Stimulated activated CD4-positive, alpha-beta T cell treated with anti-CD3 and anti-CD28 coated beads, Interleukin-4, amount 100 ng/mL, for 48 hours (primary cell): ENCODE measurements at regions not wholly inside any gene's neighbourhood (a gene's known extent, or its start where the extent isn't known, plus 50 kb on each side); places are given as distances from the start of the nearest gene placed in this dataset.

Experiments used
- DNase-seq, 2 donors: peaks; one replicate each; pipeline ENCODE4 v3.0.0-alpha.2; 2020; ENCODE audit warnings: low read depth in 2 of 2

DNA sequence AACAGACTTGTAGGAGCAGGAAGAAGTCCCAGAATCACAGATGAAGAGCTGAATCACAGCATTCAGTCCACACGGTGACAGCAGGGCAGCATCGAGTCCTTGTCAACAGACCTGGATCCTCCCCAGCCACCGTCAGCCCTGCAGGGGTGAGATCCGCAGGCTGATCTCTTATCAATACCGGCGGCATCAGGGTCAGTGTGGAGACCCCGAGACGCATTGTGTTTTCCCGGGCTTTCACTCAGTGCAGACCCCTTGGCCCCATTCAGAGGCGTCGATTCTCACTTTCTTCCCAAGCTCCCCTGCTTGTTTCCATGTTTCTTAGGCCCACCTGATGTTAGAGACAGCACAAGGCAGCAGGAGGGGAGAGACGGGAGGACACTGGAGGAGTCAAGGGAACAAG lies 609.6 kb downstream of the PTPRU start:
- DNase-seq, result no peak

DNA sequence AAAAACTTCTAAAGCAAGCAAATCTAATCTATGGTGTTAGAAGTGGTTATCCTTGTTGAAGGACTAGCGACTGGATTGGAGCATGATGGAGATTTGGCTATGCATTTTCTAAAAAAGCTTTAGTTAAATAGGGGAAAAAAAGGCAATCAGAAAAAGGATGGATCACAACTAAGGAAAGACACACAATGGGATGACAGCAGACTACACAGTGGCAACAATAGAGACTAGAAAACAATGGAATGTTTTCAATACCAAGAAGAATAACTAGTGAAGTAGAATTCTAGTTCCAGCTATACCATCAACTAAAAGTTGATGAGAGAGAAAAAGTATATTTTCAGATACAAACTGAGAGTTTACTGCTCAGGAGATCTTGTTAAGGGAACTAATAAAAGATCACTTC lies 605.8 kb downstream of the PTPRU start:
- no peak for DNase-seq

DNA sequence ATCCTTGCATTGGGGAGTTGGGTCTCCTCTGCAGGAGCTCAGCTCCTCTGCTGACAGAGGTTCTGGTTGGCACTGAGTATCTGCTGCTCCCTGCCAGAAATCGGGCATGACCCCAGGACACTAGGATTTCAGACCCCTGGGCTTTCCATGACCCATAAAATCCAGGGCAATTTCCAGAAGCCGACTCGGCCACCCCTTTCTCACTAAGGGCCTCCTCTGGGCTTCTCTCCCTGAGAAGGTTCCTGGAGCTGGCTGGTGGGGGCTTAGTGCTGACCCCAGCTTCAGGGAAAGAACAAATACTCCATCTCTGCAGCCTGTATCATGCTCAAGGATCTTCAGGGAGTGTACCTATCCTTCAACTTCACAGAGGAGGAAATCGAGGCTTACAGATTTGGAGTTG lies 603.4 kb downstream of the PTPRU start:
- DNase-seq, result no peak

DNA sequence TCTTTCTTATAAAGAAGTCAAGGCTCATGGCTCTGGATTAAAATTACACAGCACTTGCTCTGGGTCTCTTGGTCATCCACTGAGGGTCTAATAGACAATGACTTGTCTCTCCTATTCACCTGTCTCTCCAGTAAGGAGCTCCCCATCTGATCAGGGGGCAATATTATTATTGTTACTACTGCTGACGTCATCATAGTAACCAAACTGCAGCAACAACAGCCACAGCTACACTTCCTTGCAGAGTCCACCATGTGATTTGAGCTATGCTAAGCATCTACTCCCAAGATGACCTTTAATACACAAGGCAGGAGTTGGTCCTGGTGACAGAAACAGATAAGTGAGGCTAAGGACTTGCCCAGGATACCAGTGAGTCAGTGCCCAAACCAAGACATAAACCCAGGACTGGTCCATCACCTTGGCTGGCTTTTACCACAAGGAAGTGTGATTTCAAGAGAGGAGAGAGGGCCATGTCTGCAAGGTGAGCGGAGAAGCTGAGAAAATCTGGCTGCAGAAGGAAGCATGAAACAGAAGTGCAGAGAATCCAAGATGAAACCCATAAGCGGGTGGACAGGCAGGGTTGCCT lies 602.5 kb downstream of the PTPRU start:
- no peak for DNase-seq

DNA sequence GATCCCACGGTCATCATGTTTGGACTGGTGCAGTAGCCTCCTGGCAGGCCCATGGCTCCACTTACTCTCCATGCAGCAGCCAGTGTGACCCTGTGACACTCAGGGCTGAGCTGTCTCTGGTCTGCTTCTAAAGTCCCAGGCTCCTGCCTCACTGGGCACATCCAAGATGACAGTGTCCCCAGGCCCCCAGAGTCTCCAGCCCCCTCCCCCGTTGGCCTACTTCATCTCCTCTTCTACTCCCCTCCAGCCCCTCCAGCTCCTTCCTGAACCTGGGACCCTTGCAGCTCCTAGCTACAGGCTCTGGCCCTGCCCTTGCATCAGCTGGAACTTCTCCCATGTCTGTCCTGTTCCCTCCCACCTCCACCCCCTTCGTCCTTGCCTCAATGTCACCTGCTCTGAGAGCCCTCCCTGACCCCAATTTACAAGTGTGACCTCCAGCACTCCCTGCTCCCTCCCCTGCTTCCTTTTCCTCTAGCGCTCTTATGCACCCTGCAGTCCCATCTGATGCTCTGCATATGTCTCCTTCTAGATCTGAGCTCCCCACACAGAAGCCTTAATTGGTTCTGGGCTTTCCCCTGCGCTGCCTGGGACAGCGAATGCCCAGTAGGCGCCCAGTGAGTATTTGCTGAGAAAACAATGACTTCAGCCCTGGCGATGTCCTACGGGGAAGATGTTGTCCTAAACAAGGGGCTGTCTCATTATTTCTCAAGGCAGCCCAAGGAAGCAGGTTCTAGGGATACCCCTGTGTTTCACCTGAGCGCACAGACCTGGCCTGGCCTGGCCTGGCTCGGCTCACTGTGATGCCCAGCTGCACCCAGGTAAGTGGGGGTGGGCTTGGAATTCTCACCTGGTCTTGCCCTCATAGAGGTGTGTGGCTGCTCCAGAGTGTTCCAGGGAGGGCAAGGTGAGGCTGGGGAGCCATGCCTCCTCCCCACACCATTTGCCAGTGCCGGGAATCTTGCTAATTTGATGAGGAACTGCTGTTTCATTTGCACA lies 600.6 kb downstream of the PTPRU start:
- no peak for DNase-seq

DNA sequence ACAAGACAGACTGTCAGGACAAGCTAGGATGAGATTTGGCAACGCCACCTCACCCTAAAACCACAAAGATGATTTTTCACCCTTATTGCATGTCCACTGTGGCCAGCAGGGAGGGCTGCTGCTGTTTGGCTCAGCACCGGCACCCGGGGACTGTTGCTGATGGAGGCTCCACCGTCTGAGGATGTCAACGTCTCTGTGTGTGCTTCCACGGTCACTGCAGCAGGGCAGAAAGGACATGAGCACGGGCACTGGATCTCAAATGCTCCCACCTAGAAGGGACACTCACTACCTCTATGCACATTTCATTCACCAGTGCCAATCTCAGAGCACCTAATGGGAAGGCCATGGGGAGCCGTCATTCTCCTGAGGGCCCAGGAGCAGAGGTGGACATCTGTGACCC lies 599.6 kb downstream of the PTPRU start:
- DNase-seq, result no peak

DNA sequence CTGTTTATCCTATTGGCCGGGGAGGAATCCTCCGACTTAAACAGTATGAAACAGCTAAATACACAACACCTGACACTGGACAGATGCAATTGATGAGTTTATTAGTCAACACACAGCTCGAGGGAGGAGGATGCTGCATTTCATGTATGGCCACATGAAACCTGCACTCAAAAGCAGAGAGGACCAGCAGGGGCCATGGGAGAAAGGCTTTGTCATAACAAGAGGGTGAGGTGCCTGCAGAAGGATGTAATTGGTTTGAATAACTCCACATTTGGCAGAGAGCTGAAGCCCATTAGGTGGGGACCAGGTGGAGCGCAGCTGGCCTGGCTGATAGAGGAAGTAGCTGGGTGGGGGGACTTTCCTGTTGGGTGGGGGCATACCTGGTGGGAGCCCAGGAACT lies 599.1 kb downstream of the PTPRU start:
- DNase-seq, result no peak

DNA sequence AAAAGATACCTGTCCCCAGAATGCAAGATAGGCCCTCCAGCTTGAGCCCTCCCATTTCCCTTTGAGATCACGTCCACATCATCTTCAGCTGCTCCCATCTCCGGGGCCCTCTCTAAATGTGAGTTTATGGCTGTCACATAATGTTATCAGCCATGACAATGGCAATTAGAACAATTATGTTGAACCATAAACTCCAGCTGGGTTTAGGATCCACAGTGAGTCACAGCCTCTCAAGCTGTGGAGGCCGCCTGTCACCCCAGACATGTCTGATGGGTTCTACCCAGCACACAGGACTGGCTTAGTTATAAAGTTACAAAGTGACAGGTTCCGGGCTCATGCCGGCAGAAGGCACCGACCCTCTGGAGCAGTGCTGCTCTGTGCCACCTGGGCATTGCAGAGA lies 597.3 kb downstream of the PTPRU start:
- no peak for DNase-seq

DNA sequence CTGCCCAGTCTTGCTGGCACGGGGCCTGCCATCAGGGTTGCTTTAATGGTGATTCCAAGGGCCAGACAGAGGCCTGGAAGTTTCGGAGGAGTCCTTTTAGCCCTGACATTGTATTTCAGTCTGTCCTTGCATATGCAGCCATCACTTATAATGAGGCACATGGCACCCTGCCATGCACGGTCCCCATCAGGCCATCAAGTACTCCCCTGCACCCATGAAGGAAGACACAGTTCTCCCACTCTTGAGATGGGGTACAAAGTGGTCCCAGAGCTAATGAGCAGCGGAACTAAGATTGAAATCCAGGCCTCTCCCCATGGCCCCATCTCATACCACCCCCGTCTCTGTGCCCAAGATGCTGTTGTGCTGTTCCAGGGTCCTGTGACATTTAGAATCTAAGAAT lies 596.6 kb downstream of the PTPRU start:
- no peak for DNase-seq

DNA sequence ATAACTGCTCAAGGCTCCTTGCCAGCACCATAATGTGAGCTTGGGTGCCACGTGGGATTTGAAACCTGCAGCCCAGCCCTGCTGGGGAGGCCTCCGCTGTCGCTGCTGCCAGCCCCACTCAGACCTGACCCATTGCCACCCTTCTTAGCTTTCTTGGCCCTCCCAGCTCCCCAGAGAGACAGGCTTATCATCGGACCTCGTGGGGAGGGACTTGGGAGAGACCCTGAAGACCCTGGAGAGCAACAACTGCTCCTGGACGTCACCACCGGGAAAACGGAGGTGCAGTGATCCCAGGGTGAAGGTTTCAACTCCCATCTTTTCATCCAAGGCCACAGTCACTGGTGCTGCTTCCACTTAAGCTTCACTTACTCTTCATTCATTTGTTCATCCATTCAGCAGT lies 596.1 kb downstream of the PTPRU start:
- DNase-seq, result no peak

DNA sequence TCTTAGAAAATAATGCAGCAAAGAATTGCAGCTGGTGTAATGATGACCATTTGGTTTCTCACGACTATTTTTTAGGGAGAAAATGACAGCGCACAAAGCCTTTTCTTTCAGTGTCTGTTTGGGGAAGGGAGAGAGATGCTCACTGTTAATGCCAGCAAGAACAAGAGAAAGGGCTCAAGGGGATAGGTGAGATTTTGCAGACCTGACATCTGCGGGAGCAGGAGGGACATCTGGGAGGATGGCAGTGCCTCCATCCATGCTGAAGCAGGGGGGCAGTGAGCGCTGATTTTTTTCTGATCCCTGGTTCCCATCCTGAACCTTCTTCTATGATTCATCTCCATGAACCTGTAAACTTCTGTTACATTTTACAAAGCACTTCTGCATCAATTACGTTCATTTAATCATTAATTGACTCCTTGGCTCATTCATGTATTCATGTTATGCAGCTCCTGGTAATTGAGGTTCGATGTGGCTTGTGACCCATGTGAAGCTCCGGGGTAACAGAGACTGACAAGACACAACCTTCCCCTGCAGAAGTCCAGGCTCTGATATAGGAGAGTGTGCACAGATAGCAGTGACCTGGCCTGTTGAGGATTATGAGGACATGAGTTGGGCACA lies 595.3 kb downstream of the PTPRU start:
- no peak for DNase-seq

DNA sequence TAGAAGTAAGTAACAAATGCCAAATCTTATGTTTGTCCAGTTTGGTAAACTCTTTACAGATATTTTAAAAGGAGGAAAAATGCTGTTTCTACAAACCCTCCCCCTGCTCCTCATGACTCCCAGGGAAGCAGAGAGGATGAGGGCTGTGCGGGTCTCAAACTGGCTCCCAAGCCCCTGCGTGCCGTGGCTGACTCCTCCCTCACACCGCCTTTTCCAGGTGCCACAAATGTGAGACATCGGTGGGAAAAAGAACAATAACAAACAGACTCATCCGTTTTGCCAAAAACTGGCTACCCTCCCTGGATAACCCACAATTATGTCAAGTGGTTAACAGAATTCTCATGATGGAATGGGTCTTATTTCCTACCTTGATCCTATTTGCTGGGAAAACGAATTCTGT lies 594.6 kb downstream of the PTPRU start:
- DNase-seq, result no peak

DNA sequence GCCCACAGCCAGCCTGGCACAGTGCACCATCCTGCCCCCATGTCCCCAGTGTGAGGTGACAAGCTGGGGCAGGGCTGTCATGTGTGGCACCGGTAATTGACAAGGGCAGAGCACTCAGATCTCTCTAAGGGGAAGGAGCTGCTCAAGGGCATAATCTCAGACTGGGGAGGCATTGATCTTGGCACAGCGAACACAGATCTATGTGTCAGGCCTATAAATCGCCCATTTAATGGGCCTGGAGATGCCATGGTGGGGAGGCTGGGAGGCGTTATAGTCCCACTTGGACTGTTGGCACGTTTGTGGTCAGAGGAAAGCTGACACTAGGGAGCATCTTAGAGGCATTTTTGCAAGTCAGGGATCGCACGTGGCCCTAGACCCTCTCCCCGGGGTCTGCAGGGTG lies 594.1 kb downstream of the PTPRU start:
- DNase-seq, result no peak

DNA sequence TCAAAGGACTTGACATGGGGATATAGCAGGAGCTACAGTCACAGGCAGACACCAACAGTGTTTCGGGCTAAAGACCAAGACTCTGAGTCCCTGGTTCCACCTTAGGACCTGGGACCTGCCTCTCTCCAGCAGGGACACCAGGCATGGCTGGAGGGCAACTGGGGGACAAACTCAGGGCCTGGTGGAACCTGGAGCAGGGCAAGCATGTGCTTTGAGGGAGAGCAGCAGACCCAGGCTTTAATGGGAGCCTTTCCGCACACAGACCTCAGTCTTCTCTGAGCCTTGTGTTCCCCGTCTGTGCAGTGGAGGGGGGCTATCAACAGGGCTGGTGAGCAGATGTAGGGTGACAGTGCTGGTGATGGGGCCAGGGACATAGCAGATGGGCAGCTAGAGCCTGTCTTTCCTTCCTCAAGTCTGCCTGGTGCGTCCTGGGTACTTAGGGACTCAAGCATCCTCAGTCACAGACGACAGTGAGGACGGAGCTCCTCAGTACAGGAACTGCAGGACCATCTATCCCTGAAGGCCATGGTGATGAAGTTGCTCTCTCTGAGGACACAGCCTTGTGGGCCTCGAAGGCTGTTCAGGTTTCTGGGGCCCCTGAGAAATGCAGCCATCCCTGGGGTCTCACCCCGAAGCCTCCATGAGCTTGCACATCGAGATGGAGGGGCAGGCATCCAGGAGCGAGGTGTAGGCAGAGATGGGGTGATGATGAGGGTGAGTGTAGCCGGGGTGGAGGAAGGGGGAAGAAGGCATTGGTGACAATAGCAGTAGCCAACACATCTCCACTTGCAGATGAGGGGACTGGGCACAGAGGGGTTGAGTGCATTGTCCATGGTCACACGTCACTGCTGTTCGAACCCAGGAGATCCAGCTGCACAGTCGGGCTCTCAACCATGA lies 593.4 kb downstream of the PTPRU start:
- DNase-seq, result no peak

DNA sequence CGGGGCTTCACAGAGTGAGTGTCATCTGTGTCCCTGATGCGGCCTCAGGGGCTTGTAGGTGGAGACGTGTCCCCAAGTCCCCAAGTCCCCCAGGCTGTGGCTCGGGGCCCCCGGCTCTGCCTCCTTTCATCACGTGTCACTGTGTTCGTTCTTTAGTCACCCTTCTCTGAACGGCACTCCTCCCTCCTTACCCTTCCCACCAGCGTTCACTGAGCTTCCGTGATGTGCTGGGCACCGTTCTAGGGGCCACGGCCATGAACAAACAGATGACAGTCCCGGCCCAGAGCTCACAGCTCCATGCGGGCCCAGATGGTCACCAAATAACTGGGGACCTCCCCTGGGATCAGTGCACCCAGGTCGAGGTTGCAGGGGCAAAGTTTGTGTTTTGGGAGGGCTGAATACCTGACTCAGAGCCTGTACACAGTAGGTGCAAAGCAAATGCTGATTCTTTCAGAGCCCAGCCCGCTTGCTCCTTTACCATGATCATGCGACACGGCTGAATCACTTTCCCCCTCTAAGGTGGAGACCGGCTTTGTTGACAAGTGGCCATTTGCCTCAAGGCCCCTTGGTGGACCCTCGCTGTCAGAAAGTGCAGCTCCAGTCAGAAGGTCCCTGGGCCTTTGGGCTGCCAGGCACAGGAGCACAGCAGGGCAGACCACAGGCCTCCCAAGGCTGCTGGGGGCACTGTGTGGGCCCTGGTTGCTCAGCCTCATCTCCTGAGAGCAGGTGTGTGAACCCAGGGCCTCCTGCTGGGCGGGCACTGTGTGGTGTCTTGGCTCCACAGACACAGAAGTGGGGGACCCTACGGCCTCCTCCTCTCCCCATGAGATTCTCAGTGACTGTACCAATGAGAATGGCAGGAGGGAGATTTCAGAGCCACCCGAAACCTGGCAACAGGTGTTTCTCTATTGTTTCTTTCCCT lies 592.5 kb downstream of the PTPRU start:
- no peak for DNase-seq

DNA sequence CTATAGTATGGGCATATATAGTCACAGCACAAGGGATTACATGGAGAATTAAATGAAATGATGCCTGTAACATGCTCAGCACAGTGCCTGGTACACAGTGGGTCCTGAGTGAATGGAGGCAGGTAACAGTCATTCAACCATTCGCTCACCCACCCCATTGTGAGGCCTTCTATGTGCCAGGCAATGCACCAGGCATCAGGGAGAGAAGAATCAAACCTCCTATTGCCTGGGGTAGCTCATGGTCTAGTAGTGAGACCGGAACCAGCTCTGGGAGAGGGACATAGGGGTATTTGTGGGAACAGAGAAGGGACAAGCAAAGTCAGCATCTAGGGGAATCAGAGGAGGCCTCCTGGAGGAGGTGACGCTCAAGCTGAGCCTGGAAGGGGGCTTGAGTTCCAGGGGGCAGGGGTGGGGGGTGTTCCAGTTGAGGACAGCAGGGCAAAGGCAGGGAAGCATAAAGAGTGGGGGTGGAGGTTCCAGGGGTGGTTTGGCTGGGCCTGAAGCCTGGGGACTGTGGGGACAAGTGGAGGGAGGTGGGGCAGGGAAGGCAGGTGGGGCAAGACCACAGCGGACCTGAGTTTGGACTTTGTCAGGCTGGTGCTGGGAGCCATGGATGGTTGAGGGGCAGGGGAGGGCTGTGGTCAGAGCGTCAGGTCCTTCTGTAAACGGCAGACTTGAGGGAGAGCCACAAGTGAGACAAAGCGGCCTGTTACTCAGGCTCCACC lies 591.6 kb downstream of the PTPRU start:
- no peak for DNase-seq

DNA sequence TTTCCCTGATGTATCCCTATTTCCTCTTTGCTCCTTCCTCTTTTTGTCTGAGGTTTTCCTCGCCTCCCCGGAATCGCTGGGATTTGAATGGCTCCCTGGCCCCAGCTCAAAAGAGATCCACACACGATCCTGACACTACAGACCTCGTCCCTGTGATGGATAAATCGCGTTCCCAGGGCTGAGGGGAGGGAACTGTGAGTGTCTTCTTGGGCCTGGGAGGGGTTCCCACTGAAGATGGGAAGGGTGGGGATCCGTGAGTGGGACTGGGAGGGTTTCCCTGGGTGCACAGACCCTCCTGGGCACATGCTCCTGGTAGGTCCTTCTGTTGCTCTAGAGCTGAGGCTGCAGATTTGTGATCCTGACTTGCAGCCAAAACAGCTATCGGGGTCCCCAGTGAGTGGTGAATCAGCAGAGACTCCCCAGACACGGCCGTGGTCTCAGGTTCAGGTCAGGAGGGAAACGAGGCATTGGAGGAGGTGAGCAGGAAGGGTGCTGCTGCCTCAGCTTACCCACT lies 591.0 kb downstream of the PTPRU start:
- DNase-seq, result no peak

DNA sequence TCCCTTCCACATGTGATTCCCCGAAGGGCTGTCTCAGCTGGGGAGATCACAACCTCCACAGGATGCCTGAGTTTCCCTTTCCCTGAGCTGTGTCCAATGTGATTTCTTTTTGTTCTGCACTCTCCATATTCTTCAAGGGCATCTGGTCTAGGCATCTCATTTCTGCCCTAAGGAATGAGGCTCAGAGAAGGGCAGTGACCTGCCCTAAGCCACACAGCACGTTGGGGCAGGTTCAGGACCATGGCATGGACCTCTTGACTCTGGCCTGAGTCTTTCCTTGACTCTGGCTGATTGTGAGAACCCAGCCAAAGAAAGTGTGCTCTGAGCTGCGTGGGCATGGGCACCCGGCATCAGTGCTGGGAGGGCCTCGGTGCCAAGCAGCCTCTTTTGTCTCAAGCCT lies 590.3 kb downstream of the PTPRU start:
- DNase-seq, result no peak

DNA sequence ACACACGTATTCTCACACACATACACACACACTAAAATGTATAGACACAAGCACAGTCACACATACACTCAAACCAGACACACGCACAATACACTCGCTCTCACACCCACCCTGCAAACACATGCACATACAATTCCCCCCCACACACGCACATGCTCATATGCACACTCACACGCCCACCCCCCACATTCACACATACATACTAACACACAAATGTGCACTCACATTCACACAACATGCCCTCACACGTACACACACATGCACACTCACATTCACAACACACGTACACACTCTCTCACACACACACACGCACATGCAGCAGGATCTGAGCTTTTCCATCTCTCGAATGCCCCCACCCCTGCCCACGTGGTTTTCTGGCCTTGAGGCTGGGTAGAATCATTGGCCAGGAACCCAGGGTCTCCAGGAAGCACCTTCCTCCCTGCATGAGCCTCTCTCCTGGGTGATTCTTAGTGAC lies 589.7 kb downstream of the PTPRU start:
- no peak for DNase-seq
